GM18508 (cell line): ENCODE measurements at regions not wholly inside any gene's neighbourhood (a gene's known extent, or its start where the extent isn't known, plus 50 kb on each side); places are given as distances from the start of the nearest gene placed in this dataset.

Experiments
- ATAC-seq: cut with Tn5 transposase; IDR thresholded peaks from one replicate; pipeline ENCODE4 v1.9.1; 2021; ENCODE audit warnings: moderate number of reproducible peaks; ENCODE audit not compliant: insufficient read depth, unreplicated experiment

DNA sequence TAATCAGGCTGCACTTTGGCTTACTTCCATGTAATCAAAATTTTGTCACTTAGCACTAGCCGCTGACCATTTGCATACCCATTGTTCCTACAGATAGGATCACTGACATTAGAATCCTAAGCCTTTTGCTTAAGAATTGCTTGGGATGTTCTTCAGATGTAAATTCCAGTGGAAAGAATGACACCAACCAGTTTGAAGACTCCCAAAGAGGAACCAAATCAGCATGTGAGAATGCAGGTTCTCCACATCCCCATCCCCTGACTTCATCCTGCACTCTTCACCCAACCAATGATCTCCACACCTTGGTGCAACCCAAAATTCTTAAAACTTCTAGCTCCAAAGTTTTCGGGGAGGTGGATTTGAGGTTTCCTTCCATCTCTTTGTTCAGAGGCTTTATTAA lies 345.6 kb downstream of the GPAM start:
- no peak for ATAC-seq

DNA sequence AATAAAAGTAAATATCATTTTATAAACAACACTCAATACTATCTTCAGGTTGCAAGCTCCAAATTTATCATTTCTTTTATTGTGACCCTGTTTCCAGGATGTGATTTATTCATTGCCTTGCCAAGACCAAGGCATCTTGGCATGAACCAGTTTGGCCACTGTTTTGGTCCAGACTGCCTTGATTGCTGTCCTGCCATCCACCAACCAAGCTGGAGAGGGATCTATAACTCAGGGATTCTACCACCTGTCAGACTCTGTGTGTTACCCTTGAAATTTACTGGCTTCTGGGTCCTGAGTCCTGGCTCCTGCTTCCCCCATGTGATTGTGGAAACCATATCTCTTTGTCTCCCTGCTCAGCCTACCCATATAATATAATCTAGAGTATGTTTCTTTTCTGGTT lies 343.0 kb downstream of the GPAM start:
- ATAC-seq, result no peak

- no peak for ATAC-seq
Measured at GRCh38 chr10:111852801-111853200, 330.8 kb downstream of the GPAM start.

DNA sequence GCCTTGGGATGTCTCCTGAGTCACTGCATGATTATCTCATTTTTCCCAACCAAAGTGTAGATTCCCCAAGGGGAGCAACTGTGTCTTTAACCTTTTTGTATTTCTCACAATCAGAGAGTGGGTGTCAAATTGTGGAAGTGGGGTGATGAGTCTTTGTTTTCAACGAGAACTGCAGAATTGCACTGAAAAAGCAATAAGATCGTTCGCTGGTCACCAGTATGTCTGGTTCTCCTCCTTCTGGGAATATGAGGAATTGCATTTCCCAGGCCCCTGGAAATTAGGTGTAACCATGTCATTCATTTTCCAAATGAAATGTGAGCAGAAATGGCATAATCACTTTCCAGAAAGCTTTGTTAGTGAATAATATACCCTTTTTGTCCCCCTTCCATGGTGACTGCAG lies 326.9 kb downstream of the GPAM start:
- ATAC-seq, result no peak

DNA sequence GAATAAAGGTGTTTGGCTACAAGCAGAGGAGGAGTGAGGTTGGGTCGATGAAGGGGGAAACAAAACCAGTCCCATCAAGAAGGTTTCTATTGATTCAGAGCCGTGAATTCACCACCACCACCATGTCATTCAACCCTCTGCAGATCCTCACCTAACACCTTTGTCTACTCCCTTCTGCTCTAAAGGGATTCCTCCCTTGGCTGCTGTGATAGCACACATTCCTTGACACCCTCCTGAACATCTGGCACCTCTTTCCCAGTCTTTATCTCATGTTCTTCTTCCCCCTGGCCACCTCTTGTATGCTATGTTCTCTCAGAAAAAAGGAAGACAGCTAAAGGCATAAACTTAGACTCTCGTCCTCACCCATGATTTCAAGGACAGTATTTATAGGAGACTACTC lies 318.0 kb downstream of the GPAM start:
- no peak for ATAC-seq

- ATAC-seq, result no peak
Measured at GRCh38 chr10:111871458-111871857, 312.1 kb downstream of the GPAM start.

GRCh38 chr10:111872591-111872990 lies 311.0 kb downstream of the GPAM start:
- peak; percentile 87 for ATAC-seq

- ATAC-seq, result no peak
Measured at GRCh38 chr10:111873041-111873440, 310.5 kb downstream of the GPAM start.

DNA sequence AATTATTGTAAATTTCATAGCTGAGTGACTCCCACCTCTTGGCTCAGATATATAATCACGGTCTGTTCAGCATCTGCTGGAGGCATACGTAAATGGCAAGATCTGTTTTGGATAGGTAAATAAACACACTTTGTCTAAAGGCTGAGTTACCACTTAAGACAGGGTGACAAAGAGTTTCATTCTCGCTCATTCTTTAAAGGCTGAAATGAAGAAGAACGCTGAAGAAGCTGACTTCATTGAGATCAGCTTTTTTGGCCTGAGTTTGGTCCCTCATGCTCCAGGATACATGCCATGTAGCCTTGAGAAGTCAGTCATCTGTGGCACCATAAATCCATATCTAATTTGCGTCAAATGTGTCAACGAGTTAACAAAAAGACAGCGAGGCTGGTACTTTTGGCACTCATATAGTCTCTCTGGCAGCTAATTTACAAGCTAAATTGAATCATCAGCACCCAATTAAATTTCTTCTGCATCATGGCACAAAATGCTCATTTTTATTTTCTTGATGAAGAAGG lies 309.9 kb downstream of the GPAM start:
- no peak for ATAC-seq

- ATAC-seq, result no peak
Measured at GRCh38 chr10:111874576-111874975, 309.0 kb downstream of the GPAM start.

DNA sequence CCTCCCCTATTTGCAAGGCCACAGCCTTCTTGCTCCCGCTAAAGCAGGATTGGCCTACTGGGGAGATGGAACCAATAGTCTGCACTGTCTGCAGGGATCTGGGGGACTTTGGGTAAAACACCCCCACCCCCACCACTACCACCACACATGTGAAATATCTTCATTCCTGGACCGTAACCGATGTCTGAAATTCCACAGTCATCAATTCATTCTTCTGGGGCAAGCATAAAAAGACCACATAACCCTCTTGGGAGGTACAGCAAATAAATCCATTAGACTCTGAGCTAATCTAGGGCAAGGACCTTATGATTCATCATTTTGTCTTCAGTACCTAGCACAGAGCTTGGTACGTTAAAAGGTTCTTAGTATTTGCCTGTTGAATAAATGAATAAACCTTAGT lies 307.8 kb downstream of the GPAM start:
- no peak for ATAC-seq

DNA sequence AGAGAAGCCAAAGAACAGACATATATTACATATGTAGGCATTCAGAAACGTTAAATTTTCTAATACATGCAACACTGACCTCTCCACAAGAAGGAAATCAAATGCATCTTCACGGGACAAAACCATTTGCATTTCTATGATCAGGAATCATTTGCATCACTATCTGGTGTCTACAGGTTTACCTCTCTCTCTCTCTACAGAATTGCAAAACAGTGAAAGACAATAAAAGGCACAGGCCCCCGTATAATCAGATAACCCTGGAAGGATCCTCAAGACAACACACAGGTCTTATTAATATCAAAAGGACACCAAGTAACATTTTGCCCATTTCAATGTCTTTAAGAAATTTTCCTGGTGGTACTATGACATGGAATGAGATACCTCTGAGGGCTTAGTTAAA lies 306.3 kb downstream of the GPAM start:
- ATAC-seq, result no peak

- ATAC-seq, result no peak
Measured at GRCh38 chr10:111879969-111880368, 303.6 kb downstream of the GPAM start.

GRCh38 chr10:111885046-111885445 lies 298.5 kb downstream of the GPAM start:
- ATAC-seq, result no peak

- ATAC-seq, result no peak
Measured at GRCh38 chr10:111885919-111886318, 297.6 kb downstream of the GPAM start.

- ATAC-seq, result no peak
Measured at GRCh38 chr10:111887266-111887665, 296.3 kb downstream of the GPAM start.

GRCh38 chr10:111890046-111890445 lies 293.5 kb downstream of the GPAM start:
- no peak for ATAC-seq

DNA sequence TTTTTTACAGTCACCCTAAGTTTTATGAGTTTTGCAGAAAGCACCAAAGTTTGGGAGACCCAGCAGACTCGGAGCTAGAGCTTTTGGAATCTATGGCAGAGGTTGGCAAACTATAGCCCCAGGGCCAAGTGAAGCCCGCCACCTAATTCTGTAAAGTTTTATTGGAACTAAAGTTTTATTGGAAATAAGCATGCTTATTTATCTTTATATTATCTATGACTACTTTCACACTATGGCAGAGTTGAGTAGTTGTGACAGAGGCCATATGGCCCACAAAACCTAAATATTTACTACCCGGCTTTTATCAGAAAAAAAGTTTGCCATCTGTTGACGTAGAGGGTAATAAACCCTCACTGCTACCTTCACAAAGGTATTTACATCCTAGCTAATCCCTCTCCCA lies 267.6 kb downstream of the GPAM start:
- no peak for ATAC-seq

- no peak for ATAC-seq
Measured at GRCh38 chr10:111921821-111922220, 261.7 kb downstream of the GPAM start.

DNA sequence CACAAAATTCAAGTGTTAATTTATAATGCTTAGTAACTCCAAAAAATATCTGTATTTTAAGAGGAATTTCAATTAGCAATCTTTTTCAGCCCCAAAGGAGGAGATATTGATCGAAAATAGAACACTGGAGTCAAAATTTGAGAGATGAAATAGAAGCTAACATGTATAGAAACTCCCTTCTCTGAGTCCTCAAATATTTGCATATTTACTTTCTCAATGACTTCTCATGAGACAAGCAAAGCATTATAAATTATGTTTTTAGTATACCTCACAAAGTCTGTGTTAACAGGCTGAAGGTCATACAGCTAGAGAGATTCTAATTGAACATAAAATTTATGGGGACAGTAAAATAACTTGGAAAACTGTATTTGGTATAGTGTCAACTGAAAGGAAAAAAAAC lies 260.5 kb downstream of the GPAM start:
- ATAC-seq, result no peak

DNA sequence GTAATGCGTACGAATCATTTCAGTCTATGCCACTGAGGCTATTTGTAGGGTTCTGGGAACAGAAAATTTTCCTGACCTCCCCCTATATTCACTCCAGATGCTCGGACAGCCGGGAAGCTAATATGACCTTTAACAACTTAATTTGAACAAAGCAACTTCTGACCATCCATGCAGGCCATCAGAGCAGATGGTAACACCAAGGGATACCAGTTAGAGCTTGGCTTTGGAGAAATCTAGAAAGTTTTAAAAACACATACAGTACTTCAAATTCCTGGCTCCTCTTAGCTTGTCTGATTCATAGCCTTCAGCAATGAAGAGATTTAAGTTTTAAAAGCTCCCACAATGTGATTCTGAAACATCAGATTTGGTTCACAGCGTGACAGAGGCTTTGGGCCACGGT lies 257.3 kb downstream of the GPAM start:
- no peak for ATAC-seq

GRCh38 chr10:111933937-111934336 lies 249.6 kb downstream of the GPAM start:
- ATAC-seq, result no peak

GRCh38 chr10:111934931-111935330 lies 248.6 kb downstream of the GPAM start:
- ATAC-seq, result no peak
